ENCODE measurements at regions not wholly inside any gene's neighbourhood (a gene's known extent, or its start where the extent isn't known, plus 50 kb on each side); places are given as distances from the start of the nearest gene placed in this dataset.

DNA sequence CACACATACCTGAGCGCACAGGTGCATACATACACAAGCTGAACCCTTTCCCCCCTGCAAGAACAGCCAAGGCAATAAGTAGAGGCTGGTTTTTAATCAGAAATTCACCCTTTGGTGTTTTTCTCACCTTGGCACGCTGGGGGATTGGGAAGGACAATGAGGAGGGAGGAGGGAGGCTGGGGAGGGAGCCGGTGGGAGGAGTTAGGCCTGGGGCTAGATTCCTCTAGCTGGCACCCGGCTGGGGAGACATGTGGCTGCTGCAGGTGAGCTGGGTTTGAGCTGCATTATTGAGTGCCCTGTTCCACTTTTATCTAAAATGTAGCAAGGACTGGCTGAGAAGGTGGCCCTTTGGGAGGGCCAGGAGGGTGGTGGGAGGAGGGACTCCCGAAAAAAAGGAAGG lies 97.8 kb upstream of the CSF3R start:
- Histone ChIP-seq H3K27ac (ENCODE audit: low read depth, low read length) (no peak overlapping the region), H3K18ac (ENCODE audit: extremely low read depth, low read length) (peak overlapping the region; percentile 83; the same call in 1 of the 2 replicates), H3K14ac (ENCODE audit: insufficient read length) (no peak overlapping the region), H3K27me3 (replicated peaks in 1 of 4; ENCODE audit: control insufficient read depth in 3 of 4, extremely low read depth in 1 of 4, insufficient read depth in 3 of 4, low read length in 3 of 4) (no peaks in the 10 kb centered on the region; a peak in 1 of 7 replicates), H3K9ac (replicated peaks in 1 of 4; ENCODE audit: extremely low read depth in 1 of 4, low read depth in 3 of 4, low read length in 3 of 4) (no peak overlapping the region), H2AK5ac (ENCODE audit: low read depth, low read length) (0 out of 2 replicates have a peak overlapping the region, but pooled peaks have one; percentile 91), H2BK5ac (ENCODE audit: low read depth, low read length) (no peak overlapping the region), H3K79me2 (ENCODE audit: control insufficient read depth in 1 of 2, insufficient read depth in 2 of 2, low read length in 2 of 2) (no peaks in the 10 kb centered on the region), H2BK120ac (replicated peaks; ENCODE audit: low read depth, low read length) (peak overlapping the region; percentile 74), H2BK12ac (ENCODE audit: low read depth, low read length) (peak overlapping the region; percentile 86; the same call in 1 of the 2 replicates), H4K20me1 (replicated peaks in 1 of 2; ENCODE audit: control insufficient read depth in 1 of 2, insufficient read depth in 2 of 2, low read length in 2 of 2) (peaks cover 0 to 1% of the 10 kb centered on the region in 2 experiments), H2AFZ (ENCODE audit: low read length) (no peak overlapping the region), H2BK20ac (ENCODE audit: low read length) (0 out of 2 replicates have a peak overlapping the region, but pooled peaks have one; percentile 2), H3K9me3 (ENCODE audit: insufficient read depth in 2 of 2, low read depth in 1 of 2, low read length in 1 of 2) (no peaks in the 10 kb centered on the region), H3K4me3 (ENCODE audit: extremely low read depth in 1 of 4, insufficient read depth in 2 of 4, low read depth in 3 of 4, low read length in 4 of 4) (no peak overlapping the region), H3K79me1 (ENCODE audit: low read depth, low read length) (no peaks in the 10 kb centered on the region), H4K5ac (ENCODE audit: insufficient read length, low read depth, low read length) (peak overlapping the region; percentile 36), H4K91ac (replicated peaks; ENCODE audit: insufficient read length, low read length) (peak overlapping the region; percentile 52), H3K4ac (replicated peaks; ENCODE audit: insufficient read length, low read depth, low read length) (peak overlapping the region; percentile 96), H2BK15ac (ENCODE audit: low read length) (peak overlapping the region; percentile 100; the same call in 1 of the 2 replicates), H3K4me2 (ENCODE audit: insufficient read depth in 1 of 2, low read depth in 2 of 2, low read length in 2 of 2) (peak overlapping the region; percentile 48), H3K36me3 (ENCODE audit: control insufficient read depth in 2 of 4, insufficient read depth in 4 of 4, low read length in 3 of 4) (no peaks in the 10 kb centered on the region), H3K56ac (replicated peaks; ENCODE audit: insufficient read length, low read depth, low read length) (no peak overlapping the region), H3K23me2 (ENCODE audit: low read depth, low read length) (no peaks in the 10 kb centered on the region), H3K4me1 (replicated peaks in 1 of 4; ENCODE audit: control insufficient read depth in 3 of 4, insufficient read depth in 4 of 4, low read length in 3 of 4) (peaks cover 0 to 22% (median 15%) of the 10 kb centered on the region in 4 experiments; a peak in 6 of 7 replicates), H4K8ac (ENCODE audit: extremely low read depth, insufficient read depth, low read length) (no peak overlapping the region), H3K23ac (ENCODE audit: insufficient read length) (peak overlapping the region; percentile 76)
- CTCF ChIA-PET (ENCODE audit: partially characterized antibody), result interaction anchor here (0.6 to 5.0 kb wide), 6 partner anchors 9 to 907 kb away, joined by 3 to 21 read pairs (median 3); no protein-coding TSS in a partner anchor
- DNase-seq (ENCODE audit: low read depth in 1 of 2, low spot score in 2 of 2) (no peak), FAIRE-seq (peak; percentile 19)
- POLR2A ChIA-PET (ENCODE audit: partially characterized antibody), result no interaction called here
- TF ChIP-seq, protein P1, sequence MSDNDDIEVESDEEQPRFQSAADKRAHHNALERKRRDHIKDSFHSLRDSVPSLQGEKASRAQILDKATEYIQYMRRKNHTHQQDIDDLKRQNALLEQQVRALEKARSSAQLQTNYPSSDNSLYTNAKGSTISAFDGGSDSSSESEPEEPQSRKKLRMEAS (IDR thresholded peaks at IDR 0.05), result no peak; the same call in 1 of the 2 replicates
- TF ChIP-seq GABPA (IDR thresholded peaks at IDR 0.05; ENCODE audit: borderline replicate concordance, insufficient read depth, low read length), result 0 out of 2 replicates have a peak, but pooled peaks have one; percentile 28
- 32% methylated on average over 4 of the region's 5 CpGs; no CpG with 5 or more reads in 1 of the 2 experiments for WGBS, 2 experiments (ENCODE audit: extremely low coverage in 1 of 2, insufficient coverage in 1 of 2, insufficient read length in 1 of 2, insufficient replicate concordance in 2 of 2, low coverage in 1 of 2, low lambda C conversion rate in 2 of 2, missing lambda C conversion rate in 1 of 2)

All from H1 (cell line).